ENCODE measurements at regions not wholly inside any gene's neighbourhood (a gene's known extent, or its start where the extent isn't known, plus 50 kb on each side); places are given as distances from the start of the nearest gene placed in this dataset.

- TF ChIP-seq POLR2A (IDR thresholded peaks at IDR 0.05; ENCODE audit: low read length), result no peak
- TF ChIP-seq GATA1 (IDR thresholded peaks at IDR 0.05; ENCODE audit: low read depth, low read length), result no peak
Measured at GRCh38 chr20:50428097-50428828, 81.9 kb upstream of the PTPN1 start.
